Chondrocyte (in vitro differentiated cells): ENCODE measurements at regions not wholly inside any gene's neighbourhood (a gene's known extent, or its start where the extent isn't known, plus 50 kb on each side); places are given as distances from the start of the nearest gene placed in this dataset.

Experiments
- DNase-seq: peaks from one replicate; pipeline ENCODE4 v3.0.0; 2021; ENCODE audit warnings: mixed read lengths, low spot score
- H3K27ac Mint-ChIP-seq: one replicate; pipeline ENCODE4 v1.8.0; 2021; ENCODE audit warnings: mild to moderate bottlenecking, moderate library complexity, mixed read lengths; ENCODE audit not compliant: unreplicated experiment
- H3K27me3 Mint-ChIP-seq: 2 replicates; pipeline ENCODE4 v1.8.0; 2021; ENCODE audit warnings: low read depth, mixed read lengths
- H3K36me3 Mint-ChIP-seq: 2 replicates; pipeline ENCODE4 v1.8.0; 2021; ENCODE audit warnings: low read depth, mixed read lengths
- H3K4me1 Mint-ChIP-seq: 2 replicates; pipeline ENCODE4 v1.8.0; 2021; ENCODE audit warnings: low read depth, mild to moderate bottlenecking, mixed read lengths
- H3K4me3 Mint-ChIP-seq: one replicate; pipeline ENCODE4 v1.8.0; 2021; ENCODE audit warnings: mild to moderate bottlenecking, moderate library complexity, mixed read lengths; ENCODE audit not compliant: unreplicated experiment
- H3K9me3 Mint-ChIP-seq: 2 replicates; pipeline ENCODE4 v1.8.0; 2021; ENCODE audit warnings: low read depth, mixed read lengths
- TF ChIP-seq, protein P1 (sequence below): fragments of 200-600 bp; sonication (generic); IDR thresholded peaks from 2 replicates; pipeline ENCODE4 v1.5.0; 2021; ENCODE audit warnings: antibody characterized with exemption, mild to moderate bottlenecking, moderate library complexity

DNA sequence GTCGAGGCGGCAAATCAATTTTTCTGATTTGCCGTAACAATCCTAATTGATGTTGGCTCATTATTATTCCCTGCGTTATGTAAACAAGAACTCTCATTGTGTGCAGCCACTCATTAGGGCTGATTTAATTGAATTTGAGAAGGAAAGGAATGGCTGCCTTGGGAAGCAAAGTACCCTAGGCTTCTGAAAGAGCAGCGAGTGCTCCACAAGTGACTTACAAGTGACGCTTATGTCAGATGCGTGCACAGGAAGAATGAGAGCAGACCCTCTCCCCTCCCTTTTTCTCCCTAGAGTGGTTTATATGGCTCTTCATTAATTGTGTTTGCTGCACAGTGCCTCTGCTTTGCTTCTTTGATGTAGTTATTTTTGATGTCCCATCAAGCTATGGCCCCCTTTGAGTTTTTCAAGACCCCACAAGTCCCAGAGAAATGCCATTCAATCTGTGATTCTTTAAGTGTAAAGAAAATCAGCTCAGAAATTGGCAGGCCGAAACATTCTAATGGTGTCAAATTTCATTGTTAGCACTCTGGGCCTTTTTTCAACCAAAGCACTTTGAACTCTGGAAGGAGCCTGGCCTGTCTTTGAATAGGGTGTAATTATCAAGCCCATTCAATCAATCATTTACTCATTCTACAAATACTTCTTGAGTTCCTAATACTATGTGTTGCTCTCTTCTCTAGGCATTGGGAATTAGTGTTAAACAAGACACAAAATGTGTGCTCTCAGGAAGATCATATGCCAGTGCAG lies 86.8 kb upstream of the VAV3 start:
- TF ChIP-seq, protein P1, sequence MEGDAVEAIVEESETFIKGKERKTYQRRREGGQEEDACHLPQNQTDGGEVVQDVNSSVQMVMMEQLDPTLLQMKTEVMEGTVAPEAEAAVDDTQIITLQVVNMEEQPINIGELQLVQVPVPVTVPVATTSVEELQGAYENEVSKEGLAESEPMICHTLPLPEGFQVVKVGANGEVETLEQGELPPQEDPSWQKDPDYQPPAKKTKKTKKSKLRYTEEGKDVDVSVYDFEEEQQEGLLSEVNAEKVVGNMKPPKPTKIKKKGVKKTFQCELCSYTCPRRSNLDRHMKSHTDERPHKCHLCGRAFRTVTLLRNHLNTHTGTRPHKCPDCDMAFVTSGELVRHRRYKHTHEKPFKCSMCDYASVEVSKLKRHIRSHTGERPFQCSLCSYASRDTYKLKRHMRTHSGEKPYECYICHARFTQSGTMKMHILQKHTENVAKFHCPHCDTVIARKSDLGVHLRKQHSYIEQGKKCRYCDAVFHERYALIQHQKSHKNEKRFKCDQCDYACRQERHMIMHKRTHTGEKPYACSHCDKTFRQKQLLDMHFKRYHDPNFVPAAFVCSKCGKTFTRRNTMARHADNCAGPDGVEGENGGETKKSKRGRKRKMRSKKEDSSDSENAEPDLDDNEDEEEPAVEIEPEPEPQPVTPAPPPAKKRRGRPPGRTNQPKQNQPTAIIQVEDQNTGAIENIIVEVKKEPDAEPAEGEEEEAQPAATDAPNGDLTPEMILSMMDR, result no peak
- peaks cover 10% of the 10 kb centered on the region for H3K27me3 Mint-ChIP-seq
- H3K4me3 Mint-ChIP-seq, result no peak overlapping the region
- H3K4me1 Mint-ChIP-seq, result no peaks in the 10 kb centered on the region
- H3K36me3 Mint-ChIP-seq, result peaks cover 1% of the 10 kb centered on the region
- H3K27ac Mint-ChIP-seq, result no peak overlapping the region
- H3K9me3 Mint-ChIP-seq, result peaks cover 6% of the 10 kb centered on the region
- DNase-seq, result no peak

DNA sequence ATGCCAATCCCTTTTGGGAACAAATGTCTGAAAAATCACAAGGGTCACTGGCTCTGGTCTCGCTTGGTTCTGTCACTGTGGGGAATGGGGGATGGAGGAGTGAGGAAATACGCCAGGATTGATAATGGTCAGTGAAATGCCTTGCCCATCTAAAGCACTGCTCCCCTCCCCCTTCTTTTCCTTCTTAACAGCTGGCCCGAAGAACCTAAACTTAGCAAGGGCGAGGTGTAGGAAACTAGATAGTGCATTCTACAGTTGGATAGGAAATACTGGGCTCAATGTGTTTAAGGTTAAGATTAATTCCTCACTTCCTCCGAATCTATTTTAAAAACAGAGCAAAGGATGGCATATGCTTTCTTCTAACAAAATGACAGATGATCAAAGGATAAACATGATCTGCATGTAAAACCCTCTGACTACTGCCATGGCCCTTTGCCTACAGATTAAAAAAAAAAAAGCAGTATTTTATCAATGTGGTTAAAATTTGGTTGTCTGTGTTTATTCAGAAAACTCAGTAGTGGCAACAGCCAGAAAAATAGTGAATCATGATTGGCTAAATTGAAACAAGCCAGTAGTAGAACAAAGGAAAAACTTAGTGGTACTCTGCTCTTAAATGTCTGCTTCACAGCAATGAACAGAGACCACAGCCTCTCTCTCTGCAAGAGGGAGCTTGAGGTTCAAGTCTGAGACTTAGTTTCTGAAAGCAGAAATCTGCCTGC lies 86.1 kb upstream of the VAV3 start:
- TF ChIP-seq, protein P1, result no peak
- Mint-ChIP-seq H3K9me3 (peaks cover 6% of the 10 kb centered on the region), H3K4me1 (no peaks in the 10 kb centered on the region), H3K27ac (no peak overlapping the region), H3K27me3 (peaks cover 12% of the 10 kb centered on the region), H3K36me3 (peaks cover 1% of the 10 kb centered on the region), H3K4me3 (no peak overlapping the region)
- no peak for DNase-seq

DNA sequence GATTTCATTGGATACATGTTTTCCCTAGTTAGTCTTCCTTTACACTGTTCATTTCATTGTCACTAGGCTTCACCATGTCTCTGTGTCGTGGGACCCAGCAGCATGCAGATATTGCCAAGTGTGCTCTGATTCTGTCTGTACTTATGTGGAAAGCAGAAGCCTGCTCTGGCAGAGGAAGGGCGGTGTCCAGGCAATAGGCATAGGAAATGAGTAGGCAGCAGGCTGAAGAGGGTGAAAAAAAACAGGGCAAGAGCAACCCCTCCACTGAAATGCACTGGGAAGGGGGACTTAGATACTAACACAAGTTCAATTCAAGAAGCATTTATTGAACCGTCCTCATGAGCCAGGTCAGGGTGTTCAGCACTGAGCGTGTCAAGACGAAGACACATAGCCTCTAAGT lies 85.2 kb upstream of the VAV3 start:
- Mint-ChIP-seq H3K4me1 (no peaks in the 10 kb centered on the region), H3K9me3 (peaks cover 6% of the 10 kb centered on the region), H3K36me3 (peaks cover 1% of the 10 kb centered on the region), H3K4me3 (no peak overlapping the region), H3K27me3 (peaks cover 12% of the 10 kb centered on the region), H3K27ac (no peak overlapping the region)
- TF ChIP-seq, protein P1, result no peak
- DNase-seq, result no peak

DNA sequence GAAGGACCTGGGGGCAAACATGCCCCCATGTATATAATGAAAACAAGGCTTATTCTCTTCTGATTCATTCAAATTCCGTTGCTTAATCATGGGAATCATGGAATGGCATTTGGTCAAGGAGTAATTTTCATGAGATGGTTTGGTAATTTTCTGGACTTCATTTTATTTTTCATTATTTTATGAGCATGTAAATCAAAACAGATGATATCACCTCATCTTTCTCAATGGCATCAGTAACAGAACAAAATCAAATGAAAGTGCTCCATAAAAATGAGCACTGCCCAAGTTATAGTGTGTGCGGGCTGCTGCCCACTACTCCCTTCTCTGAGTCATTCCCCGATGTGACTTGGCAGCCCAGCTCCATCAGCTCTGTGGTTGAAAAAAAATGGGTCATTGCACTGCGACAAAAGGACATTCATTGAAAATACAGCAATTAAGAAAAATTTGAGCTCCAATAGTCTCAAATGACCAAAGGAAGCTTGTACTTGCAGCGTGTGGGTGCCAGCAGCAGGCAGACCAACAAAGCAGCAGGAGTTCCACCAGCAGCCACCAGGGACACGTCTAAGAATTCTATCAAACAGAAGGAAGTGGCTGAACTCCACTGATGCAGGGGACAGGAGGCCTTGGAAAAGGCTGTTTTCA lies 84.3 kb upstream of the VAV3 start:
- no peaks in the 10 kb centered on the region for H3K4me1 Mint-ChIP-seq
- H3K36me3 Mint-ChIP-seq, result peaks cover 1% of the 10 kb centered on the region
- H3K27ac Mint-ChIP-seq, result no peak overlapping the region
- H3K27me3 Mint-ChIP-seq, result peaks cover 12% of the 10 kb centered on the region
- DNase-seq, result no peak
- TF ChIP-seq, protein P1, result peak; percentile 50
- H3K4me3 Mint-ChIP-seq, result no peak overlapping the region
- H3K9me3 Mint-ChIP-seq, result peaks cover 6% of the 10 kb centered on the region
